Esophagus squamous epithelium (tissue), 4 donors: ENCODE measurements at regions not wholly inside any gene's neighbourhood (a gene's known extent, or its start where the extent isn't known, plus 50 kb on each side); places are given as distances from the start of the nearest gene placed in this dataset.

Experiments
- CTCF ChIP-seq, 6 experiments: fragments of 450-650 bp in 4 of 6; fragments of 200-600 bp in 2 of 6; sonication (generic) in 2 of 6; IDR thresholded peaks; one replicate each; pipeline ENCODE4 v1.5.1; 2016 to 2019; ENCODE audit warnings: antibody characterized with exemption in 6 of 6, mild to moderate bottlenecking in 4 of 6, moderate library complexity in 4 of 6
- POLR2A ChIP-seq, 4 donors: fragments of 450-650 bp; IDR thresholded peaks; one replicate each; pipeline ENCODE4 v1.6.1; 2017; ENCODE audit warnings: antibody characterized with exemption in 4 of 4, mild to moderate bottlenecking in 4 of 4, moderate library complexity in 3 of 4

GRCh38 chr18:78813156-78813555, 166.5 kb upstream of the SALL3 start:
- TF ChIP-seq CTCF (IDR thresholded peaks at IDR 0.05) (no peak), POLR2A (IDR thresholded peaks at IDR 0.05) (no peak)
